ENCODE measurements at regions not wholly inside any gene's neighbourhood (a gene's known extent, or its start where the extent isn't known, plus 50 kb on each side); places are given as distances from the start of the nearest gene placed in this dataset.

DNA sequence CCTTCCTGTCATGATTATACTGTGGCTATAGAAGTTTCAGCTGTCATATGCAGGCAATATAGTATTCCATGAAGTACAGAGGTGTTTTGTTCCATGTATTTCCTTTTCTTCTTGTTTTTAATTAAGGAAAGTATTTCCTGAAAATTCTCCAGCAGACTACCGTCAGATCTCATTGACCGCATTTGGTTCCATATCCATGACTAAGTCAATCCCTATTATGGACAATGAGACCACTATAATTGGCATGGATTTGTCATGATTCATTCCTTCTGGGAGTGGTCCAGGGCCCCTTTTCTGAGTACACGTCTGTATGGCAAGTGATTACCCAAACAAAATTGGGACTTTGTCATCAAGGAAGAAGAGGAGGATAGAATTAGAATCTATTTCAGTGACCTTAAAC, 283.2 kb upstream of the CLINT1 start:
- DNase-seq: no peak

DNA sequence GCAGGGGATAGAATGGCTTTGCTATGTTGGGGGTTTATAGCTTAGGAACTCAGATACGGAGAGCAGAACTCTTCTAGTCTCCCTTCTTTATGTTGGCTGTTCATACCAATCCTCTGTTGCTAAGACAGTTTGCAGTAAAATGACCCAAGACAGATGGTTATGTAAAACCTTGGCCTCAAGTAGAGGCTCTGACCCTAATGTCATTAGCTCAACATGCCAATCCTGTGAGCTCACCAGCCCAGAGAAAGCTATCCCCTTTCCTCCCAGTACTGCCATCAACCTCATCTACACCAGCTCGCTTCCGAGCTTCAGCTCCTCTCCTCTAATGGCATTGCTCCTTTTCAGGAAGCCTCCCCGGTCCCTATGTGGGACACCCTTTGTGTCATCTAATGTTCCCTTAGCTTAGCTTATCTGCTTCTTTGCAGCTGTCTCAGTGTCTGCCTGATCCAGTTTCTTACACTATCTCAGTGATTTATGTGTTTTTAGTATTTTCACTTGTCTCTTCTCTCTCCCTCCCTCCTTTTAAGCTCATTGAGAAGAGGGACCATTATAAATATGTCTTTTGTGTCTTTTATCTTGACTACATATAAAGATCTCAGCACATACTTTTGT, 281.3 kb upstream of the CLINT1 start:
- peak; percentile 43 for DNase-seq

DNA sequence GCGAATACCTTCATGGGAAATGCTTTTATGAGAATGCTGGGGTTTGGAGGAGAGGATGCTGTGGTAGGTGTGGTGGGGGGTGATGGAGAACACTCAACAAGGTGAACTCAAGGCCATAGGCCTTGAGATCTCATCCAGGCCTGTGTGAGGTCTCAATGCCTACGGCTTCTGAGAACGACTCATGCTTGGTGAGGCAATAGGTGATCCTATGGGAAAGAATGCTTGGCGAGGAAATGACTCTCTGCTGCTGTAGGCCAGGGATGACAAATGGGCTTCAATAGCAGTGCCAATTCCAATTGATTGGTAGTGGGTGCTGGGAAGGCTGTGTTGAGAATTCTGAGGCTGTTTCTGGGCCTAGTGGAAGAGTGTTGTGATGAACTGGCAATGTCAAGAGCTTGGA, 280.2 kb upstream of the CLINT1 start:
- DNase-seq: no peak

DNA sequence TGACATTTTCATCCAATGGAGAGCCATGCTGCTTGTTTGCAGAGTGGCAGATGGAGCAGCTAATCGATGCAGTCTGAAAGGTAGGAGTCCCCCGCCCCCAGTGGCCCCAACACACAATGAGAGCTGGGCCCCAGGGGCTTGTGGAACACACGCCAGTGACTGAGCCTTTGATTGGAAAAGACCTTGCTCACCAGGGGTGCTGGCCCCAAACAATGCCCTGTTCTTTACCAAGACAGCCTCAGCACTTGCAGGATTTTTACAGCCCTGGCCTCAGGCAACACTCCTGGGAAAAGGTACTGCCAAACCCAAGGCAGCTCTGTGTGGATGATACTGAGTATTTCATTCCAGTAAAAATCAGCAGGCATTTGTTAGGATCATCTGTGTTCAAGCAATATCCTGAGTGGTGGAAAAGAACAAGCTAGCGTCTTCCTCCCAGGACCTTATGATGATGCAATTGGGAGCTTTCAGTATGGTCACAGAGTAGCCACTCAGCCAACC, 276.8 kb upstream of the CLINT1 start:
- no peak for DNase-seq

DNA sequence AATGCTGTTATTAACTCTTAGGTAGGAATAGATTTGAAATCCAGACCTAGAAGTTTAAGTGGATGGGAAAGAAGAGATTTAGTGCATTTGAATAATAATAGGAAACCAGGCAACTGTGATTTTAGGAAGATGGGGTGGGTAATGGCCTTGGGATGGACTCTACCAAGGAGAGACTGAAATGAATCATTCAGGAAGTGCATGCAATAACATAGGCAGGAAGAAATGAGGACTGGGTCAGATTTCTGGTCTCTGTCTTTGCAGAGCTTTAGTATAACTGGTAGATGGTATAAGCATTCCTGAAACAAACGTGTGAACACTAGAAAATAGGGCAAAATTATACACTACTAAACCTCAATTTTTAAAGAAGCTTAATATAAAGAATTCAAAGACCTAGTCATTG, 274.4 kb upstream of the CLINT1 start:
- DNase-seq: no peak

DNA sequence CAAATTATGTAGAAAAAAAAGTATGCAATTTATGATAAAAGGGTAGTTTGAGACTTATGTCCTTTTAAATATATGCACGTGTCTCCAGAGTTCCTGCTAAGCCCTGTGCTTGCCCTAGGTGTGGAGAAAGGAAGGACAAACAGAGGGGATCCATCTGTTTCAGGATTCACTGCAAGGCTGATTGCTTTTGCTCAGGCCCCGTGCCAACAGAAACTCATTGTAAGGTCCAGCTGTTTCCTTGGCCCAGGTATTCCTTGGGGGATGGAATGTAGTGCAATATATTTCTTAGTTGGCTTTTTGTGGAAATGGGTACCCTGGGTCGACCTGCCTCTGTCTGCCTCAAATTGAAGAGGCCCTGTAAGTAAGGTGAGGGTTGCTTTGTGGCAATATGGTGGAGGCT, 268.6 kb upstream of the CLINT1 start:
- no peak for DNase-seq

DNA sequence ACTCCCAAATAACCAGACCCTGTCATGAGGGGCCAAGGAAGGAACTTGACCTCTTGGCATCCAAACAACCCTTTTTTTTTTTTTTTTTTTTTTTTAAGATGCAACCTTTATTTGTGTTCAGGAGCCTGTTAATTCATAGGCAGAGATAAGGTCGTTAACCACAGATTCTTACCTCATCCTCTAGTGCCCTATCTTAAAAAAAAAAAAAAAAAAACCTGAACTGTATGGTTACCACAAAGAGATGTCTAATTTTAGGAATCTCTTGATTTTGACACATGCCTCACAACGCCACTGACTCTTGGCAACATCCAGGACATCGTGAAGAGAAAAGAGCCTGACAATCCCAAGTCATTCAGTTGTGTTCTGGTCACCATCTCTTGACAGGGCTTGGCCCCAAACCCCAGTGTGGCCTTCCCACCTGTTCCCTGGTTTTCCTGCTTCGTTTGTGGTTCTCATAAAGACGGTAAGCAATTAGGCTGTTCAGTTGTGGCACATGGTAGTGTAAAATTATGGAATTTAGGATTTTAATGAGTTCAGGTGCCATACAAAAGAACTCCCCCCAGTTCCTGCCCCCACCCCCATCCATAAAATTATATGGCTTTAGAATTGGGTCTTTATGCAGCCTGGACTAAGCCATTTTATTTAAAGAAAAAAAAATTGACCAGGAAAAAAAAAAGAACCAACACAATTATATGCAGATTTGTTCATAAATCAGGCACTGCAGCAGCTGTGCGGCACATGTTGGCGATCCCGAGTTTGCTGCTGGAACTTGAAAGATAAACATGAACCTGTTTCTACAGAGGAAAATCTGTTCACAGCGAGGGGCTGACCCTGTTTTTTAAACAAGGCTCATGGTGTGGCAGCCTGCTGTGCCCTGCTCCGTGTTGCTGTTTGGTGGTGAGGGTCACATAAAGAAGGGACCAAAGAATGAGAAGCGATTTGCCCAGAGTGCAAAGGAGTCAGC, 267.8 kb upstream of the CLINT1 start:
- DNase-seq: no peak

DNA sequence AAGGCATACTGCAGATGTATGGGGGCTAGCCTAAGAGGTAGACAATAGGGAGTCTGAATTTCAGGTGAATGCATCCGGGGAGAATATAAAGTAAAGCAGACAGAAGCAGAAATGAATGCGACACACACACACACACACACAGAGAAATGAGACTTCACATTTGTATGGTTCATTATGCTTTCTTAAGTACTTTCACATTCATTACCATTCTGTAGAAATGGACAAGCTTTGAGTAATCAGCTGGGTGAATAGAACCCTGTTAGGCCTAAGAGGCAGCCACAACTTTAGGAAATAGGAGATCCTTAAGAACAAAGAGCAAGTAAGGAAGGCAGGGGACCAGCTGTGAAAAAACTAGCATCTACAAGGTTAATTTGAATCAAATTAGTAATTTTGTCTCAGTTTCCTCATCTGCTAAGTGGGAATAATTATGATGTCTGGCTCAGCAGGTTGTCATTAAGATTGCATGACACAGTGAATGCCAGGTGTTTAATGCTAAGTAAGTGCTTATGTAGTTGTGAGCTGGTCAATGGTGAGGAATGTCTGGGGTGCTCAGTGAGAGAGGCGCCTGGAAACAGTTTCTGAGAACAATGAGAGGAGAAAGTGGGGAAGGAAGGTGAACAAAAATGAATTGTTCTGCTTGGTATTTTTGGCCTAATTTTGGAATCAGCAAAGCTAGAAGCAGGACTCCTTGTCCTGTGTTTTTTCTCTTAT, 265.8 kb upstream of the CLINT1 start:
- DNase-seq: no peak

DNA sequence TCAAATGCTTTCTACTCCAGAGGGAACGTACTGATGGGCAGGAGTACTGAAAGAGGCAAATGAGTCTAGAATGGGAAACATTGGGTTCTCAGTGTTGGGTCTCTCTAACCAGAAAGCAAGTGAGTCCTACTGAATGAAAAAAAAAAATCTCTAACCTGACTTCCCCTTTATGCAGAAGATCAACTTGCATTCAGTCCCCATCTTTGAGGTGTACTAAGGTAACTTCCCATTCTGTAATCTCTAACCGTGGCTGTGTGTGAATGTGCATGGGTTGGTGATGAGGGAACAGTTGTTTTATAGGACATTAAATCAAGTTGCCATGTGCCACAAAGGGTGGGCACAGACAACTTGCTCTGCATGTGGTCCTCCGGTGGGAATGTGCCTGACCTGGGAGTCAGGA, 264.6 kb upstream of the CLINT1 start:
- no peak for DNase-seq

DNA sequence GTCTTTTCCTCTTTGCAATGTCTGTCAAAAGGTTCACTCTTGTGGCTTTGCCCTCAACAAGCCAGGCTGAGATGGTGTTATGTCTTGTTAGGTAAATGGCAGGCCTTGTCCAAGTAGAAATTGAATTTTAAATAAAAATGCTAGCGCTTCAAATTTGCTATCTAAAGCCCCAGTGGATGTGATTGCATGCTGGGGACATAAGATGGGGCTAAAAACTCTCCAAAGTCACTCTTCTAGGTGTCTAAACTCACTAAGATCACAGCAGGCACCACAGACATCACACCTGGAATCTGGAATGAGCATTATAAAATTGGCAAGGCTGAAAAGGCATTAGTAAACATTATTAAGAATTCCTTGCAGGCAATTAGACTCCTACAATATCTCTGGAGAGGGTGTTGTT, 262.7 kb upstream of the CLINT1 start:
- DNase-seq: no peak

DNA sequence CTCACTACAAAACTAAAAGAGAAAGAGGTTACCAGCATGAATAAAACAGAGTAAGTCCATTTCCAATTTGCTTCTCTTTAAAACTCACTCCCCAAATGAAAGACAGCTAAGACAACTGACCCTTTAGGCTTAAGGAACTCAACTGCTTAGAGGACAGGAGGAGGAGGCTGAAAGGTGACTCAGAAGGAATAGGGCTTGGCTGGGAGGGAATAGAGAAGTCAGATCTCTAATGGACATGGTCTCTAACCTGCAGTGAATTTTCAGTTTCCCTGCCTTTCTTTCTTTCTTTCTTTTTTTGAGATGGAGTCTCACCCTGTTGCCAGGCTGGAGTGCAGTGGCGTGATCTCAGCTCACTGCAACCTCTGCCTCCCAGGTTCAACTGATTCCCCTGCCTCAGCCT, 261.8 kb upstream of the CLINT1 start:
- DNase-seq: no peak

DNA sequence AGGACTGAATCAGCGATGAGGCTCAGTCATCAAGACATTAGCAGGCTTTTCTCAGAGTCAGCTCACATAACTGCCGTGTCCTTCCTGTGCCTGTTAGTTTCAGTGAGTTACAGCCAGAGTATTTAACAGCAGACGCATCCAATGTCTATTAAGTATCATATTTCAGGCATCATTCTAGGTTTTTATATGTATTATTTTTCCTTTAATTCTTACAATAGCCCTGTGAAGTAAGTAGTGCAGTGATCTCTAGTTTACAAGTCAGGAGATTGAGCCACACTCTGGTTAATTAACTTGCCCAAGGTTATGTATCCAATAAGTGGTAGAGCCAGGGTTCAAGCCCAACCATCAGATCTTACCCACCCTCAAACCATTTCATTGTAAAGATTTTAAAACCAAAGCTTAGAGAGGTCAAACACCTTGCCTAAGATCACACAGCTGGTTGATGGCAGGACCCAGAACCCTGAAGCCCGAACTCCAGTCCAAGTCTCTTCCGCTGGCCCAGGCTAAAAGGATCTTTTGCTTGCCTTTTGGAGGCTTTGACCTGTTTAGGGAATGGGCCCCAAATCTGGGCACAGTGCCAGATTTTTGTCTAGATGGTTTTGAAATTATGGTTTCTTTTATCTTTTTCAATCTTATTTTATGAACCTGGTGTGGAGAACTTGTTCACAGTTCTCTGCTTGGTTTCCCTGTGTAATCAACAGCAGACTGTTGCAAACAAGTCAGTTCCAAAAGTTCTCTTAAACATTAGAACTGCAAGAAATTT, 261.2 kb upstream of the CLINT1 start:
- no peak for DNase-seq

DNA sequence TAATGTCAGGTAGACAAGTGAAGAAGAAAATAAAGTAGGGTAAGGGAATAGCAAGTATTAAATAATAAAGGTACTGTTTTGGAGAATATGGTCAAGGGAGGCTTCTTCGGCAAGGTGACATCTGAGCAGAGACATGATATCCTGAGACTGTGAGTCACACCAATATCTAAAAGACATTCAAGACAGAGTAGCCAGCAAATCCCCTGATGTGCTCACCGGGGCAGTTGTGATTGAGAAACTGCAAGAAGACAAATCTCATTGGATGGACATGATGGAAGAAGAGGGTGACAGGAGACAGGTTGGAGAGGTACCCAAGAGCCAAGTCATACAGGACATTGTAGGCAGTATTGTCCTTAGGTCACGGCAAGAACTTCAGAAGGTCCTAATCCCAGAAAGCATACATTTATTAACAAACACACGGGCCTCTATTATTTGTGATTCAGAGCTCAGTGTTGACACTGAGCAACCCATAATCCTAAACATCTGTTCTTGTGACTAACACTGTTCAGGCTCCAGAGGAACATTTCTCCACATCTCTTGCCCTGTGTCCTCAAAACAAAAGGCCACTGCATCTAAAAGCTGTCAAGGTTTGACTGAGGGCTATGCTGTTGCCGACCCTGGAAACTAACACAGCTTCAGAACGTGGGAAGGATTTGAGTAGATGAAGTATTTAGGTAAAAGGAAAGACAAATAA, 258.7 kb upstream of the CLINT1 start:
- DNase-seq: no peak

DNA sequence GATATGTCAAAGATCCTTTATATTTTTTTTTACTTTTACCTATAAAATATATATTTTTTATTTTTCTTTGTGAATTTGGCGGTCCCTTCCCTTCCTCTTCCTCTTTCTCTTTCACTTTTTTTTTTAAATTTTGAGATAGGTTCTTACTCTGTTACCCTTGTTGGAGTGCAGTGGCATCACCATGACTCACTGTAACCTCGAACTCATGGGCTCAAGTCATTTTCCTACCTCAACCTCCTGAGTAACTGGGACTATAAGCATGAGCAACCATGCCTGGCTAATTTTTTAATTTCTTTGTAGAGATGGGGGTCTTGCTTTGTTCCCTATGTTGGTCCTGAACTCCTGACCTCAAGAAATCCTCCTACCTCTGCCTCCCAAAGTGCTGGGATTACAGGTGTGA, 258.0 kb upstream of the CLINT1 start:
- no peak for DNase-seq

DNA sequence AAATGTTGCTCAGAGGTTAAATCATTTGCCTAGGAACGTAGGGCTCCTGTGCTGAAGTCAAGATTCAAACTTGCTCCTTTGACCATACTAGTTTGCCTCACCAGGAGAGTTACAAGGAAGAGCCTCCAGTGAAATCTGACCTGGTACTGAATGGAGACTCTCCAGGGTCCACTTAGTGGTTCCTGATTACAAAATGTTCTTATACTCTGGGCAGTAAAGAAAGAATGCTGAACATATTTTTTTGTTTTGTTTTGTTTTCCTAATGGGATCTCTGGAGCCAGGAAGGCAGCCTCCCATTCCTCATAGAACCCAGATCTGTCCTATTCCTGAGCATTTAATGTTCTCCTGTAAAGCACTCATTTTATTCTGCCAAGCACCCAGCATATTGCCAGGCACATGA, 256.5 kb upstream of the CLINT1 start:
- no peak for DNase-seq

DNA sequence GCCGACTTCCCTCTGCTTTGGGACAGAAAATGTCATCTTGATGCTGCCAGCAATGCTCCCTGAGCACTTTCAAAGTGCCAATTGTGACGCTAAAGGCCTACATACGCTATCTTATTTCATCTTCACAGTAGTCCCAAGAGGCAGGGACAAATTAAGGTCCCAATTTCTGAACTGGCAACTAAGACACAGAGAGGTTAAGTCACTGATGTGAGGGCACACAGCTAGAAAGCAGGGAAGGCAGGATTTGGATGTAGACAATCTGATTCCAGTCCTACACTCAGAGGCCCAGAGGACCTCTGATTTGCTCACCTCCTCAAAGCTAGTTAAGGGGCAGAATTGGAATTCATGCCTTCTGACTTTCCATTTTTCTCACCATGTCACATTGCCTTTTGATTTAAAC, 249.2 kb upstream of the CLINT1 start:
- no peak for DNase-seq

DNA sequence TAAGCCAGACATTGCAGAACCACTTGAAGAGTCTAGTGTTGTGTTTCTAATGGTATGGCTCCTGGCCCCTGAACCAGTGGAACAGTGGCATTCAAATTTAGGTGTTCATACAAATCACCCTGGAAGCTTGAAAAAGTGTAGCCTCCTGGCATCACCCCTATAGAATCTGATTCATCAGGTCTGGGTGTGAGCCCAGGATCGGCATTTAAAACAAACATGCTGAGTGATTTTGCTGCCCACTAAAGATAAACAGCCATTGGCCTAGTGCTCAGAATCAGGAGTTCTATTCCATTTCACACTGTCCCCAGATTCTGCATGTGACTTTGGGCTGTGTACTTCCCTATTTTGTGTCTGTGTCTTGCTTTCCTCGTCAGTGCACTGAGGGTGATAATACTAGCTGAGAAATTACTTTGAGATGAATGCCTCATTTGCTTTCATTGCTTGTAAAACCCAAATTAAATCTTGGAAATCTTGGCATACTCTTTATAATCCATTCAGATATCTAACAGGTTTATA, 241.5 kb upstream of the CLINT1 start:
- no peak for DNase-seq

DNA sequence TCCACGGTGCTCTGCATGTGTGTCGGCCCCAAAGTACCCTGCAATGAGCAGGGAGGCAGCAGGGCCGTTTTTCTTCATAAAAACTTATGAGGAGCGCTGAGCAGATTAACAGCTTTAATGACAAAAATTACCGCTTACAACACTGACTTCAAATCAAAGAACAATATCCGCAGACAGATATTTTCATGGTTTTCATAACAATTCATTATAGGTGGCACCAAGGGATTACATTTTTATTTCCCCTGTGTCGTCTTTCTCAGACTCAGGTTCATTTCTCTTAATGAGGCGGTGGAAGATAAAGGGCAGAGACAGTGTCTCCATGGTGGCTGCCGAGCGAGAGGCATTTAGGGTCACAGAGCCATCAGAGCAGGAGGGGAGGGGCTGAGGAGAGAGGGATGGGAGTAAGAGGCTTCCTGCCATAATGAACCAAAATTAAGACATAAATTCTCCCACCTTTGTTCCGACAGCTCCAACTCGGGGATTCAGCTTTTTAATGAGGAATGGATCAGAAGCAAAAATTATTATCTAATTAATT, 240.7 kb upstream of the CLINT1 start:
- DNase-seq: no peak

DNA sequence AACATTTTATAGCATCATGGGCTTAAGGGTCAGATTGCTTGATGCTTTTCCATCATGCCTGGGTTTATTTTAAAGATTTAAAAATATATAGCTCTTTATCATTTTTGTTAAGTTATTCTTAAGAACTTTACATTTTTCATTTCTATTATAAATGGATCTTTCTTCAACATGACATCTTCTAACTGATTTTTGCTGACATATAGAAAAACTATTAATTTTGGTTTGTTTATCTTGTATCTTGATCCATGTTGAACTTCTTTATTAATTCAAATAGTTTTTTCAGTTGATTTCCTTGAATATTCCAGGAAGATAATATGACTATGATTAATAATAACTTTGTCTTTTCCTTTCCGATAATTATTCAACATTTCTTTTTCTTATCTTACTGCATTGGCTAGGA, 237.9 kb upstream of the CLINT1 start:
- DNase-seq: no peak

DNA sequence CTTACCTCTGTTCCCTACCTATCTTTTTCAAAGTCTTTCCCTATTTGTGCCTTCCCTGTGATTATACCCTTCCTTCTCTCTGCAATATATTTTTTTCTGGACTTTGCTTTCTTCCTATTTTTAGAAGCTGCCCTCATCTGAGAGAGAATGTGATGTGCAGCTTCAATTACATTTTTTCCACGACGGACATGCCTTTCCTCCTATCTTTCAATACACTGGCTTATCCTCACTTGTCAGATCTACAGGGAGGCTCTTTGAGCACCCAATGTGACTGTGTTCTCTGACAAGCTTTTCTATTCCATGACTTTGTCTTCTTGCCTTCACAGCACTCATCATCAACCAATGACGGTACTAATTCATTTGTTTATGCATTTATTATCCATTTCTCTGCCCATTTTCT, 227.9 kb upstream of the CLINT1 start:
- no peak for DNase-seq

DNA sequence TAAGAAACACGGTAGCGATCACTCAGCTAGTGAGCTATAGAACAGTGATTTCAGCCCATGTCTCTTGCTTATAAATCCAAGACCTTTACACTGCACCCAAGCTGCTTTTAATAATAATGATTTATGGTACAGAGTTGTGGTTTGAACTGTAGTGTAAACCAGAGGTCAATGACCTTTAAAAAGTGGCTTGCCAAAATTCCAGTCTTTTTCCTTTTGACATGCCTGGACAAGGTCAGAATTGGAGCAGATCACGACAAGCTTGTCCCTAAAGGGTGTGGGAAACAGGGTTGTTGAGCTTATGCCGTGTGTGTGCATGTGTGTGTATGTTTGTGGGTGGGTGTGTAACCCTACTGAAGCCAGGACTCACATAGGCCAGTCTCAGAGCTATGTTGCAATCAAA, 225.3 kb upstream of the CLINT1 start:
- DNase-seq: no peak

Data from kidney glomerular epithelial cell (primary cell).